Inflammatory macrophage treated with lipopolysaccharide for 1 hour (primary cell): ENCODE measurements at regions not wholly inside any gene's neighbourhood (a gene's known extent, or its start where the extent isn't known, plus 50 kb on each side); places are given as distances from the start of the nearest gene placed in this dataset.
"Not testable (repeated sequence)": the region's sequence is repeated elsewhere in the genome, so short reads cannot be mapped to it uniquely, and the experiment has no call there.

ENCODE experiments used
- DNase-seq, 2 donors: peaks; one replicate each; pipeline ENCODE4 v3.0.0-alpha.2; 2020 to 2022

- no peak for DNase-seq
These were observed 263.4 kb upstream of the MEIS1 start for GRCh38 chr2:66171530-66171929.

- DNase-seq, result no peak
These were observed 264.1 kb upstream of the MEIS1 start for GRCh38 chr2:66170744-66171330.

- no peak for DNase-seq
These were observed 265.8 kb upstream of the MEIS1 start for GRCh38 chr2:66169076-66169475.

GRCh38 chr2:66164470-66164869, 270.5 kb upstream of the MEIS1 start:
- no peak for DNase-seq

GRCh38 chr2:66156171-66156570, 278.8 kb upstream of the MEIS1 start:
- no peak for DNase-seq

- DNase-seq, result no peak
These were observed 281.0 kb upstream of the MEIS1 start for GRCh38 chr2:66153941-66154340.

- DNase-seq, result no peak
These were observed 289.4 kb upstream of the MEIS1 start for GRCh38 chr2:66145490-66145889.

- not testable (repeated sequence) for DNase-seq
These were observed 290.6 kb upstream of the MEIS1 start for GRCh38 chr2:66144324-66144723.

- no peak for DNase-seq
These were observed 297.3 kb upstream of the MEIS1 start for GRCh38 chr2:66137606-66138130.

GRCh38 chr2:66134138-66134701, 300.7 kb upstream of the MEIS1 start:
- DNase-seq, result no peak

- no peak for DNase-seq
These were observed 307.3 kb upstream of the MEIS1 start for GRCh38 chr2:66127656-66128055.

- no peak for DNase-seq
These were observed 307.9 kb upstream of the MEIS1 start for GRCh38 chr2:66127061-66127460.

GRCh38 chr2:66125951-66126350, 309.0 kb upstream of the MEIS1 start:
- DNase-seq, result no peak

- DNase-seq, result no peak
These were observed 312.4 kb upstream of the MEIS1 start for GRCh38 chr2:66122516-66122915.

GRCh38 chr2:66121946-66122345, 313.0 kb upstream of the MEIS1 start:
- no peak for DNase-seq

GRCh38 chr2:66113988-66114625, 320.8 kb upstream of the MEIS1 start:
- DNase-seq, result no peak

- no peak for DNase-seq
These were observed 323.2 kb upstream of the MEIS1 start for GRCh38 chr2:66111706-66112105.

GRCh38 chr2:66110608-66111007, 324.3 kb upstream of the MEIS1 start:
- no peak for DNase-seq

- no peak for DNase-seq
These were observed 324.8 kb upstream of the MEIS1 start for GRCh38 chr2:66110086-66110485.

GRCh38 chr2:66109419-66109818, 325.5 kb upstream of the MEIS1 start:
- no peak for DNase-seq

GRCh38 chr2:66105066-66105753, 329.7 kb upstream of the MEIS1 start:
- DNase-seq, result no peak

GRCh38 chr2:66103581-66103980, 331.3 kb upstream of the MEIS1 start:
- no peak for DNase-seq

- no peak for DNase-seq
These were observed 333.7 kb upstream of the MEIS1 start for GRCh38 chr2:66101206-66101605.

- no peak for DNase-seq
These were observed 339.0 kb upstream of the MEIS1 start for GRCh38 chr2:66095820-66096345.
